SK-N-SH (cell line): ENCODE measurements at regions not wholly inside any gene's neighbourhood (a gene's known extent, or its start where the extent isn't known, plus 50 kb on each side); places are given as distances from the start of the nearest gene placed in this dataset.

Source experiments
- CTCF ChIA-PET: fragments of 300-600, 350-600 bp; formaldehyde crosslinking; extraction: SDS; loops from one replicate; lab custom pipeline; 2021; lab: Yijun Ruan, JAX
- POLR2A ChIA-PET: fragments of 350-600 bp; sonication (Branson Sonifier 250); formaldehyde crosslinking; extraction: SDS; loops from one replicate; lab custom pipeline; 2020; ENCODE audit warnings: antibody characterized with exemption, inconsistent platforms; lab: Yijun Ruan, JAX
- DNase-seq: peaks from one replicate; pipeline ENCODE4 v3.0.0; 2012
- H2AFZ ChIP-seq: fragments of 200-600 bp; sonication (generic); 2 replicates; pipeline ENCODE4 v1.8.1; 2016; ENCODE audit warnings: antibody characterized with exemption, mild to moderate bottlenecking, low read depth
- H3F3A ChIP-seq: fragments of 200-600 bp; sonication (generic); replicated peaks from 2 replicates; pipeline ENCODE3; 2016; ENCODE audit warnings: antibody characterized with exemption, mild to moderate bottlenecking; ENCODE audit not compliant: insufficient read depth
- H3K27ac ChIP-seq, 2 experiments: fragments of 200-500 bp in 1 of 2; fragments of 200-600 bp in 1 of 2; sonication (Bioruptor generic) in 1 of 2; sonication (generic), shearing (Covaris generic) in 1 of 2; 2 replicates each; pipeline versions ENCODE4 v1.5.1 to v1.6.1; 2014 to 2016; ENCODE audit warnings: low read depth in 2 of 2, inconsistent platforms in 1 of 2, low read length in 1 of 2, mild to moderate bottlenecking in 1 of 2, mixed read lengths in 1 of 2
- H3K27me3 ChIP-seq: fragments of 200-600 bp; sonication (generic), shearing (Covaris generic); 2 replicates; pipeline ENCODE4 v1.6.1; 2016; ENCODE audit warnings: mixed run types; ENCODE audit not compliant: insufficient read depth
- H3K36me3 ChIP-seq, 2 experiments: fragments of 200-500 bp in 1 of 2; fragments of 200-600 bp in 1 of 2; sonication (Bioruptor generic) in 1 of 2; sonication (generic) in 1 of 2; replicated peaks in 1 of 2; 2 replicates each; pipeline versions ENCODE3 to v1.5.1; 2014 to 2016; ENCODE audit warnings: low read length in 1 of 2, mild to moderate bottlenecking in 1 of 2; ENCODE audit not compliant: insufficient read depth in 2 of 2, control insufficient read depth in 1 of 2
- H3K4me1 ChIP-seq, 2 experiments: fragments of 200-500 bp in 1 of 2; fragments of 200-600 bp in 1 of 2; sonication (Bioruptor generic) in 1 of 2; sonication (generic), shearing (Covaris generic) in 1 of 2; 2 replicates each; pipeline versions ENCODE4 v1.5.1 to v1.6.1; 2014 to 2016; ENCODE audit warnings: low read depth in 1 of 2, low read length in 1 of 2, mixed run types in 1 of 2; ENCODE audit not compliant: insufficient read depth in 2 of 2, control insufficient read depth in 1 of 2
- H3K4me2 ChIP-seq: fragments of 200-600 bp; sonication (generic), shearing (Covaris generic); 2 replicates; pipeline ENCODE4 v1.6.1; 2017; ENCODE audit warnings: mixed run types
- H3K4me3 ChIP-seq, 2 experiments: fragments of 200-500 bp in 1 of 2; fragments of 200-600 bp in 1 of 2; sonication (Bioruptor generic) in 1 of 2; sonication (generic), shearing (Covaris generic) in 1 of 2; 2 replicates each; pipeline versions ENCODE4 v1.5.1 to v1.8.1; 2014 to 2016; ENCODE audit warnings: low read depth in 2 of 2, inconsistent platforms in 1 of 2, low read length in 1 of 2, mild to moderate bottlenecking in 1 of 2, mixed read lengths in 1 of 2, moderate library complexity in 1 of 2
- H3K79me2 ChIP-seq: fragments of 200-600 bp; sonication (generic); 2 replicates; pipeline ENCODE4 v1.8.1; 2017; ENCODE audit warnings: mild to moderate bottlenecking; ENCODE audit not compliant: insufficient read depth
- H3K9ac ChIP-seq: fragments of 200-600 bp; sonication (generic); 2 replicates; pipeline ENCODE4 v1.6.1; 2017; ENCODE audit warnings: mixed run types
- H3K9me2 ChIP-seq: fragments of 200-600 bp; sonication (generic); 2 replicates; pipeline ENCODE4 v1.6.1; 2017; ENCODE audit warnings: mixed run types
- H3K9me3 ChIP-seq: fragments of 200-600 bp; sonication (generic); 2 replicates; pipeline ENCODE4 v1.6.1; 2017; ENCODE audit warnings: mixed run types, mild to moderate bottlenecking, moderate library complexity
- H4K20me1 ChIP-seq: fragments of 200-600 bp; sonication (generic); 2 replicates; pipeline ENCODE4 v1.6.1; 2017; ENCODE audit warnings: mild to moderate bottlenecking, mixed run types; ENCODE audit not compliant: insufficient read depth
- ELF1 ChIP-seq: IDR thresholded peaks from 2 replicates; pipeline ENCODE4 v1.4.0; 2012
- EZH2phosphoT487 ChIP-seq: fragments of 200-600 bp; sonication (generic); IDR thresholded peaks from 2 replicates; pipeline ENCODE4 v1.6.1; 2017; ENCODE audit warnings: low read depth, mixed run types, mild to moderate bottlenecking, antibody characterized with exemption, moderate library complexity, borderline replicate concordance
- FOSL2 ChIP-seq: IDR thresholded peaks from 2 replicates; pipeline ENCODE4 v1.4.0; 2012; ENCODE audit warnings: low read depth, mild to moderate bottlenecking, moderate library complexity, borderline replicate concordance
- GABPA ChIP-seq: IDR thresholded peaks from 2 replicates; pipeline ENCODE4 v1.4.0; 2012; ENCODE audit warnings: low read depth, mild to moderate bottlenecking
- GATA2 ChIP-seq: sonication (generic); formaldehyde crosslinking; IDR thresholded peaks from 2 replicates; pipeline ENCODE4 v1.5.0; 2020; ENCODE audit warnings: mild to moderate bottlenecking, missing genetic modification reagents
- JUND ChIP-seq: IDR thresholded peaks from 2 replicates; pipeline ENCODE4 v1.4.0; 2012
- NFIC ChIP-seq: IDR thresholded peaks from 2 replicates; pipeline ENCODE4 v1.4.0; 2012; ENCODE audit warnings: borderline replicate concordance
- NRF1 ChIP-seq: IDR thresholded peaks from 2 replicates; pipeline ENCODE4 v1.6.1; 2012; ENCODE audit warnings: low read depth, mild to moderate bottlenecking, low read length
- PBX3 ChIP-seq: IDR thresholded peaks from 2 replicates; pipeline ENCODE4; 2012
- POLR2AphosphoS5 ChIP-seq: IDR thresholded peaks from 2 replicates; pipeline ENCODE4 v1.6.1; 2012; ENCODE audit warnings: low read depth, low read length
- RCOR1 ChIP-seq: fragments of 150-350 bp; IDR thresholded peaks from 2 replicates; pipeline ENCODE4 v1.6.1; 2017; ENCODE audit warnings: antibody characterized with exemption, low read length
- RFX5 ChIP-seq: IDR thresholded peaks from 2 replicates; pipeline ENCODE4 v1.6.1; 2012; ENCODE audit warnings: mild to moderate bottlenecking, improper control_type of control experiment, low read length
- RXRA ChIP-seq: IDR thresholded peaks from 2 replicates; pipeline ENCODE4 v1.4.0; 2012; ENCODE audit warnings: low read depth, mild to moderate bottlenecking, borderline replicate concordance
- SIN3A ChIP-seq: IDR thresholded peaks from 2 replicates; pipeline ENCODE4 v1.6.1; 2012; ENCODE audit warnings: low read depth, mild to moderate bottlenecking, low read length, moderate library complexity, borderline replicate concordance
- SMC3 ChIP-seq: IDR thresholded peaks from 2 replicates; pipeline ENCODE4 v1.6.1; 2012; ENCODE audit warnings: low read depth, low read length, improper control_type of control experiment
- TAF1 ChIP-seq: IDR thresholded peaks from 2 replicates; pipeline ENCODE4 v1.6.1; 2012; ENCODE audit warnings: low read depth, mild to moderate bottlenecking, low read length, moderate library complexity, borderline replicate concordance
- TEAD4 ChIP-seq: IDR thresholded peaks from 2 replicates; pipeline ENCODE4 v1.4.0; 2012; ENCODE audit warnings: mild to moderate bottlenecking, borderline replicate concordance; ENCODE audit not compliant: insufficient read depth
- USF1 ChIP-seq: IDR thresholded peaks from 2 replicates; pipeline ENCODE4 v1.4.0; 2012; ENCODE audit warnings: low read depth, borderline replicate concordance
- WGBS: methylation state at CpG from one replicate; pipeline ENCODE4 v1.1.6; 2017; ENCODE audit warnings: low lambda C conversion rate; 5-methylcytosine and 5-hydroxymethylcytosine counted together

DNA sequence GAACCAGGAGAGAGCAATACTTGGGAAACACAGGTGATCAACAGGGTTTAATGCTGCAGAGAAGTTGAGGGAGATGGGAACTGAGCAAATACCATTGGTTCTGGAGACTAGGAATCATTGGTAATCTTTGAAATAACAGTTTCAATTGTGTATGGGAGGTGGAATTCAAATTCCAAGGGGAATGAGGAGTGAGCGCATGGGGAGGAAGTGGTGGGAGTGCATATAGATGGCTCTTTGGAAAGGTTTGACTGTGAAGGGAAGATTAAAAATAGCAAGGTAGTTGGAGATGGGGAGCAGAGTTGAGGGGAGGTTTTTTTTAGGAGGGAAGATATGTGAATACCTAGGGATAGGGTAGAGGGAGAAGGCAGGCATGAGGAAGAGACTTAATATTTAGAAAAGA lies 51.1 kb upstream of the ROPN1 start:
- H3K9me3 ChIP-seq, result no peaks in the 10 kb centered on the region
- no peak overlapping the region for H3K27ac ChIP-seq
- POLR2A ChIA-PET, result interaction anchor here (1.0 to 1.6 kb wide), 2 partner anchors 9 to 10 kb away, joined by 3 to 4 read pairs; partner anchors contain the start of gene KALRN
- H3K27me3 ChIP-seq, result no peaks in the 10 kb centered on the region
- CTCF ChIA-PET, result interaction anchor here (1.2 to 1.8 kb wide), 3 partner anchors 9 to 12 kb away, joined by 4 to 5 read pairs (median 5); no protein-coding TSS in a partner anchor
- H2AFZ ChIP-seq, result no peak overlapping the region
- TF ChIP-seq GATA2 (CRISPR knock-in tag) (no peak), NFIC (no peak), USF1 (no peak), JUND (no peak), SMC3 (no peak)
- H4K20me1 ChIP-seq, result peaks cover 30% of the 10 kb centered on the region
- no peak overlapping the region for H3K9ac ChIP-seq
- no peak overlapping the region for H3K4me2 ChIP-seq
- peaks cover 0 to 4% of the 10 kb centered on the region in 2 experiments for H3K36me3 ChIP-seq
- H3K79me2 ChIP-seq, result peaks cover 46% of the 10 kb centered on the region
- 86% methylated on average over 1 of the region's 1 CpG for WGBS
- no peaks in the 10 kb centered on the region for H3F3A ChIP-seq
- no peaks in the 10 kb centered on the region for H3K9me2 ChIP-seq
- H3K4me3 ChIP-seq, result no peak overlapping the region
- peaks cover 0 to 24% of the 10 kb centered on the region in 2 experiments; a peak in 1 of 4 replicates for H3K4me1 ChIP-seq
- DNase-seq, result no peak

- H3K79me2 ChIP-seq, result peaks cover 38% of the 10 kb centered on the region
- H3K27ac ChIP-seq, result no peak overlapping the region
- no peaks in the 10 kb centered on the region for H3F3A ChIP-seq
- no peaks in the 10 kb centered on the region for H3K9me3 ChIP-seq
- peaks cover 0 to 24% of the 10 kb centered on the region in 2 experiments; a peak in 1 of 4 replicates for H3K4me1 ChIP-seq
- DNase-seq, result no peak
- H4K20me1 ChIP-seq, result peaks cover 24% of the 10 kb centered on the region
- H3K36me3 ChIP-seq, result peaks cover 0 to 6% of the 10 kb centered on the region in 2 experiments
- no peaks in the 10 kb centered on the region for H3K27me3 ChIP-seq
- no peak overlapping the region for H3K4me2 ChIP-seq
- TF ChIP-seq RCOR1 (no peak), TEAD4 (no peak), RXRA (no peak), SMC3 (no peak), FOSL2 (no peak), PBX3 (no peak), NRF1 (no peak), POLR2AphosphoS5 (no peak), EZH2phosphoT487 (no peak), GATA2 (CRISPR knock-in tag) (no peak), TAF1 (no peak), ELF1 (no peak), SIN3A (no peak), GABPA (no peak), RFX5 (no peak)
- POLR2A ChIA-PET, result no interaction called here
- CTCF ChIA-PET, result no interaction called here
- WGBS, result 83% methylated on average over 3 of the region's 3 CpGs
- no peak overlapping the region for H3K4me3 ChIP-seq
- no peaks in the 10 kb centered on the region for H3K9me2 ChIP-seq
- no peak overlapping the region for H2AFZ ChIP-seq
- H3K9ac ChIP-seq, result no peak overlapping the region
Observed at GRCh38 chr3:124044956-124045355, 53.0 kb upstream of the ROPN1 start.
